ENCODE measurements at regions not wholly inside any gene's neighbourhood (a gene's known extent, or its start where the extent isn't known, plus 50 kb on each side); places are given as distances from the start of the nearest gene placed in this dataset.

DNA sequence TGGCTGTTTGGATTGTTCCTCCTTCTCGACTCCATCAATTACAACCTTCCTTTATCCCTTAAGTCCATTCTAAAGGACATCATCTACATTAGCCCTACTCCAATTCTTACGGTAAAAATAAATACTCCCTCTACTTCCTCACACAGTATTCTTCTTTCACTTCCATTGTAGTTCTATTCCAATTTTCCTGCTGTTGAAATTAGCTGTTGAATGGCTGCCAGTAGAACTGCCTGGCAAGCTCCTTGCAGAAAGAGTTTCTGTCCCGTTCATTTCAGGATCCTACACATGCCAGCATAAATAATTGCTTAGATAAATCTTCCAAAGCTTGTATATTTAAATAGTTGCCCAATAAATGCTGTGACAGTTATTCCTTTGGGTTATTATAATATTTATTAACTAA is 459.3 kb upstream of the TRIB2 start:
- POLR2A ChIA-PET, result no interaction called here
- no peak overlapping the region for H3K4me3 Mint-ChIP-seq

DNA sequence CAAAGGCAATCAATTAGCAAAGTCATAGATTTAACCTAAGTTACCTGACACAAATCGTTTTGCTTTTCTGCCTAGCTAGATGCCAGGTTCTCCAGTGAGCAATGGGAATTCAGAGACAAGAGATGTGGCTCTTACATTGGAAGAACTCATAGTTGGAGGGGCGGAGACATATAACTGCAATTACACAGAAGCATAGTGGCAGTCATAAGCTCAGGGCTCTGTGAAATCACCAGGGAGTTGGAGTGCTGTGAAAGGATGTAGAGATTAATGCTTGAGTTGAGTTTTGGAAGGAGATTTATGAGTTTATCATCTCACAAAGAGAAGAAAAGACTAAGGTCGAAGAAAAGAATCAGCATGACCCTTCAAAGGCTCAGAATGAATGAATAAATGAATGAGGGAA is 457.2 kb upstream of the TRIB2 start:
- no peak for TF ChIP-seq CTCF (IDR thresholded peaks at IDR 0.05)
- DNase-seq (no peak), ATAC-seq (ENCODE audit: low read depth) (no peak)
- Mint-ChIP-seq H3K27me3 (no peaks in the 10 kb centered on the region), H3K4me3 (no peak overlapping the region), H3K4me1 (peaks cover 25% of the 10 kb centered on the region), H3K36me3 (ENCODE audit: low read depth) (no peaks in the 10 kb centered on the region), H3K9me3 (peaks cover 2% of the 10 kb centered on the region), H3K27ac (no peak overlapping the region)
- intact Hi-C loops (cut with micrococcal nuclease), result no loop called here
- CTCF ChIA-PET, result no interaction called here
- POLR2A ChIA-PET, result no interaction called here

More for the DNA sequence above, 459.3 kb upstream of the TRIB2 start:
- intact Hi-C loops (cut with micrococcal nuclease), result no loop called here
- no peak for ATAC-seq (ENCODE audit: low read depth)
- Mint-ChIP-seq H3K27ac (no peak overlapping the region), H3K4me1 (peaks cover 7% of the 10 kb centered on the region), H3K36me3 (ENCODE audit: low read depth) (no peaks in the 10 kb centered on the region), H3K27me3 (no peaks in the 10 kb centered on the region), H3K9me3 (peaks cover 2% of the 10 kb centered on the region)
- DNase-seq, result no peak
- TF ChIP-seq CTCF (IDR thresholded peaks at IDR 0.05), result no peak
- CTCF ChIA-PET, result interaction anchor here (1.0 kb wide), 1 partner anchor 225 kb away, joined by 3 read pairs; no protein-coding TSS in a partner anchor

DNA sequence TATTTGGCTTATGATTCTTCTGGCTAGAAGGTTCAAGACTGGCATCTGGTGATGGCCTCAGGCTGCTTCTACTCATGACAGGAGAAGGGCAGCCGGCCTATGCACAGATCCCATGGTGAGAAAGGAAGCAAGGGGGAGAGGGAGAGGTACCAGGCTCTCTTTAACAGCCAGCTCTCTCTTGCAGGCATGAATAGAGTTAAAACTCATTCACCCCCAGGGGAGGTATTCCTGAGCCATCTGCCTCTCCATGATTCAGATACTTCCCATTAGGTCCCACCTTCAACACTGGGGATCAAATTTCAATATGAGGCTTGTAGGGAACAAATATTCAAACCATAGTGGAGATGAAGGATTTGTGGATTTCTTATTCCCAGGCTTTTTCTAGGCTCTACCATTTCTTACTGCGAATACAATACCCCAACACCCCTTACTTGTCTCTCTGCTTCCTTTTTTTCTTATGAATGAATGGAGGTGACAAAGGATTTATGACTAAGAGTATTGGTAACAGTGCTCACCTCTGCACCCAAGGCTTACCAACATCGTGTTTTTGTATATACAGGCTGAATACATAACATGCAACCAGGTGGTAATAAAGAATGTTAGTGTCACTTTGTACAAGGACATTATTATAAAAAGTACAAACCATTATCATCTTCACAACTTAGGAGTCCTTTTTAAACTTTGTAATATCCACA is 454.6 kb upstream of the TRIB2 start:
- POLR2A ChIA-PET, result no interaction called here
- no peak for TF ChIP-seq CTCF (IDR thresholded peaks at IDR 0.05)
- H3K27ac Mint-ChIP-seq, result no peak overlapping the region

GRCh38 chr2:12262681-12263436 is 453.9 kb upstream of the TRIB2 start:
- TF ChIP-seq CTCF (IDR thresholded peaks at IDR 0.05), result no peak
- H3K4me1 Mint-ChIP-seq, result peaks cover 29% of the 10 kb centered on the region
- H3K36me3 Mint-ChIP-seq (ENCODE audit: low read depth), result no peaks in the 10 kb centered on the region
- ATAC-seq (ENCODE audit: low read depth) (no peak), DNase-seq (no peak)
- H3K4me3 Mint-ChIP-seq, result no peak overlapping the region
- H3K27me3 Mint-ChIP-seq, result no peaks in the 10 kb centered on the region
- intact Hi-C loops (cut with micrococcal nuclease), result no loop called here
- ChIA-PET POLR2A (no interaction called here), CTCF (no interaction called here)
- peaks cover 2% of the 10 kb centered on the region for H3K9me3 Mint-ChIP-seq
- H3K27ac Mint-ChIP-seq, result no peak overlapping the region

More for the DNA sequence above, 454.6 kb upstream of the TRIB2 start:
- Mint-ChIP-seq H3K4me3 (no peak overlapping the region), H3K27me3 (no peaks in the 10 kb centered on the region), H3K9me3 (peaks cover 2% of the 10 kb centered on the region), H3K4me1 (peaks cover 29% of the 10 kb centered on the region), H3K36me3 (ENCODE audit: low read depth) (no peaks in the 10 kb centered on the region)
- ATAC-seq (ENCODE audit: low read depth), result no peak
- CTCF ChIA-PET, result no interaction called here
- no peak for DNase-seq
- intact Hi-C loops (cut with micrococcal nuclease), result no loop called here

GRCh38 chr2:12263730-12264129 is 453.0 kb upstream of the TRIB2 start:
- H3K4me3 Mint-ChIP-seq, result no peak overlapping the region
- no peak overlapping the region for H3K27ac Mint-ChIP-seq
- DNase-seq (no peak), ATAC-seq (ENCODE audit: low read depth) (no peak)
- H3K27me3 Mint-ChIP-seq, result no peaks in the 10 kb centered on the region
- H3K4me1 Mint-ChIP-seq, result peaks cover 29% of the 10 kb centered on the region
- TF ChIP-seq CTCF (IDR thresholded peaks at IDR 0.05), result no peak
- peaks cover 2% of the 10 kb centered on the region for H3K9me3 Mint-ChIP-seq
- no peaks in the 10 kb centered on the region for H3K36me3 Mint-ChIP-seq (ENCODE audit: low read depth)
- POLR2A ChIA-PET, result no interaction called here
- intact Hi-C loops (cut with micrococcal nuclease), result no loop called here
- CTCF ChIA-PET, result no interaction called here
